ENCODE measurements at regions not wholly inside any gene's neighbourhood (a gene's known extent, or its start where the extent isn't known, plus 50 kb on each side); places are given as distances from the start of the nearest gene placed in this dataset.

DNA sequence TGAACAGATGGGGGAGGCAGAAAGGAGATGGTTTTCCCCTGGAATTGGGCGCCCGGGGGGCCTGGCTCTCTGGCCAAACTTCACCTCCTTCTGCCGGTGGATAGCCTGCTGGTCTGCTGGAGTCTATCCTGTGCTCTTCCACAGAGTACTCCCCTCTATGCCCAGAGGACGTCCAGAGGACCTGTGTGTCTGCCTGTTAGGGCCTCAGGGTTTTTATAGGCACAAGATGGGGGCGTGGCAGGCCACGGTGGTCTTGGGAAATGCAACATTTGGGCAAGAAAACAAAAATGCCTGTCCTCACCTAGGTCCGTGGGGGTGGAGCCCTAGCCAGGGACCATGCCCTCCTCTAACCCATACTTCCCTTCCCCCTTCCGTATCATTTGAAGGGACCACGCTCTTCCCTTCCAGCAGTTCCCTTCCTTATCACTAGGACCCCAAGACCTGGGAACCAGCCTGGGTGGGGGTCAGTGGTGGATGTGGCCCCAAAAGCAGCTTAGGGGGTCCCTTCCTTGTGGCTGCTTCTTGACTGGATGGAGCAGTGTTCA, 53.6 kb upstream of the ZNF337 start:
- TF ChIP-seq, protein P1, sequence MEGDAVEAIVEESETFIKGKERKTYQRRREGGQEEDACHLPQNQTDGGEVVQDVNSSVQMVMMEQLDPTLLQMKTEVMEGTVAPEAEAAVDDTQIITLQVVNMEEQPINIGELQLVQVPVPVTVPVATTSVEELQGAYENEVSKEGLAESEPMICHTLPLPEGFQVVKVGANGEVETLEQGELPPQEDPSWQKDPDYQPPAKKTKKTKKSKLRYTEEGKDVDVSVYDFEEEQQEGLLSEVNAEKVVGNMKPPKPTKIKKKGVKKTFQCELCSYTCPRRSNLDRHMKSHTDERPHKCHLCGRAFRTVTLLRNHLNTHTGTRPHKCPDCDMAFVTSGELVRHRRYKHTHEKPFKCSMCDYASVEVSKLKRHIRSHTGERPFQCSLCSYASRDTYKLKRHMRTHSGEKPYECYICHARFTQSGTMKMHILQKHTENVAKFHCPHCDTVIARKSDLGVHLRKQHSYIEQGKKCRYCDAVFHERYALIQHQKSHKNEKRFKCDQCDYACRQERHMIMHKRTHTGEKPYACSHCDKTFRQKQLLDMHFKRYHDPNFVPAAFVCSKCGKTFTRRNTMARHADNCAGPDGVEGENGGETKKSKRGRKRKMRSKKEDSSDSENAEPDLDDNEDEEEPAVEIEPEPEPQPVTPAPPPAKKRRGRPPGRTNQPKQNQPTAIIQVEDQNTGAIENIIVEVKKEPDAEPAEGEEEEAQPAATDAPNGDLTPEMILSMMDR (IDR thresholded peaks at IDR 0.05; ENCODE audit: insufficient read depth, low read length, severe bottlenecking), result no peak
- Histone ChIP-seq H3K36me3 (ENCODE audit: control insufficient read depth, insufficient read depth, low read length) (no peaks in the 10 kb centered on the region), H3K27me3 (ENCODE audit: control insufficient read depth, insufficient read depth, low read length) (no peaks in the 10 kb centered on the region), H3K4me3 (ENCODE audit: low read depth, low read length) (peak overlapping the region; percentile 55)
- FAIRE-seq (no peak), DNase-seq (ENCODE audit: low read depth) (no peak)

DNA sequence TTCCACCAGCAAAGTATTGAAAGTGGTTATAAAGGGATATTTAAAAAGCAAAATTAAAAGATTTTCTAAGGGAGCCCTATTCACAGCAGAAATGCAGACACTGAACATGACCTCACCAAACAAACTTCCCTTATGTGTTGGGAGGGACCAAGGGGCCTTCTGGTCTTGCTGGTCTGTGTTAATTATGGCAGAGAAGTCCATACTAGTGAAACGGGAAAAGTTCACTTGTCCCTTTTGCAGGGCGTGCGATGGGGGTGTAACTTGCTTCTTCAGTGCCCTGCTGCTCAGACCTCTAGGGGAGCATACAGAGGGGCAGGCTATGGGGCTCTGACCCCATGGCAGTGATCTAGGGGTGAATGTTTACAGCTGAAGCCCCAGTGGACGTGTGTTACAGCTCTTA, 53.0 kb upstream of the ZNF337 start:
- no peaks in the 10 kb centered on the region for H3K36me3 ChIP-seq (ENCODE audit: control insufficient read depth, insufficient read depth, low read length)
- TF ChIP-seq, protein P1 (IDR thresholded peaks at IDR 0.05; ENCODE audit: insufficient read depth, low read length, severe bottlenecking), result no peak
- FAIRE-seq, result no peak
- no peak overlapping the region for H3K4me3 ChIP-seq (ENCODE audit: low read depth, low read length)
- H3K27me3 ChIP-seq (ENCODE audit: control insufficient read depth, insufficient read depth, low read length), result no peaks in the 10 kb centered on the region
- DNase-seq (ENCODE audit: low read depth), result no peak
